ENCODE measurements at regions not wholly inside any gene's neighbourhood (a gene's known extent, or its start where the extent isn't known, plus 50 kb on each side); places are given as distances from the start of the nearest gene placed in this dataset.
A peak's percentile ranks its signal among the peaks of the same experiment; 100 is the strongest.

- H3K36me3 ChIP-seq (replicated peaks in 1 of 2; ENCODE audit: insufficient read depth in 1 of 2, low read depth in 2 of 2) = no peaks in the 10 kb centered on the region
- intact Hi-C loops (cut with DNase I) = no loop called here
- no peak for ATAC-seq
Measured at GRCh38 chr6:168193816-168194721, 115.1 kb upstream of the FRMD1 start.

GRCh38 chr6:168192901-168193815 lies 114.1 kb upstream of the FRMD1 start:
- Histone ChIP-seq H3K36me3 (replicated peaks in 1 of 2; ENCODE audit: insufficient read depth in 1 of 2, low read depth in 2 of 2) (no peaks in the 10 kb centered on the region), H3K4me1 (peaks cover 30% of the 10 kb centered on the region), H3K9me3 (no peaks in the 10 kb centered on the region), H3K4me3 (no peak overlapping the region), H3K27me3 (peaks cover 0 to 8% of the 10 kb centered on the region in 2 donors), H3K27ac (no peak overlapping the region)
- no peak for ATAC-seq
- intact Hi-C loops (cut with DNase I) = no loop called here
- no peak for DNase-seq
- 80 to 84% methylated on average over 45 to 47 of the region's 47 CpGs for WGBS, 2 donors
- TF ChIP-seq POLR2A (IDR thresholded peaks at IDR 0.05) (no peak), CTCF (IDR thresholded peaks at IDR 0.05) (no peak)

More at GRCh38 chr6:168193816-168194721, 115.1 kb upstream of the FRMD1 start:
- Histone ChIP-seq H3K4me3 (no peak overlapping the region), H3K27ac (no peak overlapping the region), H3K9me3 (no peaks in the 10 kb centered on the region), H3K27me3 (peaks cover 0 to 8% of the 10 kb centered on the region in 2 donors), H3K4me1 (peaks cover 30% of the 10 kb centered on the region)
- TF ChIP-seq POLR2A (IDR thresholded peaks at IDR 0.05) = no peak
- TF ChIP-seq CTCF (IDR thresholded peaks at IDR 0.05) = peak in 2 of 7 experiments; percentile 12 to 24
- peak in 1 of 4 donors; percentile 29 for DNase-seq
- WGBS, 2 donors = 66 to 85% methylated on average over 24 to 41 of the region's 42 CpGs

- Histone ChIP-seq H3K4me1 (peaks cover 30% of the 10 kb centered on the region), H3K36me3 (replicated peaks in 1 of 2; ENCODE audit: insufficient read depth in 1 of 2, low read depth in 2 of 2) (no peaks in the 10 kb centered on the region), H3K27ac (no peak overlapping the region), H3K9me3 (no peaks in the 10 kb centered on the region), H3K4me3 (no peak overlapping the region), H3K27me3 (peaks cover 0 to 8% of the 10 kb centered on the region in 2 donors)
- DNase-seq (no peak), ATAC-seq (no peak)
- intact Hi-C loops (cut with DNase I) = no loop called here
- 48 to 52% methylated on average over 16 of the region's 16 CpGs for WGBS, 2 donors
- TF ChIP-seq CTCF (IDR thresholded peaks at IDR 0.05) (no peak), POLR2A (IDR thresholded peaks at IDR 0.05) (no peak)
Measured at GRCh38 chr6:168192195-168192900, 113.3 kb upstream of the FRMD1 start.

GRCh38 chr6:168190646-168191443 lies 111.8 kb upstream of the FRMD1 start:
- Histone ChIP-seq H3K27me3 (peaks cover 0 to 8% of the 10 kb centered on the region in 2 donors), H3K27ac (no peak overlapping the region), H3K4me3 (no peak overlapping the region), H3K9me3 (no peaks in the 10 kb centered on the region), H3K4me1 (peaks cover 17% of the 10 kb centered on the region), H3K36me3 (replicated peaks in 1 of 2; ENCODE audit: insufficient read depth in 1 of 2, low read depth in 2 of 2) (no peaks in the 10 kb centered on the region)
- no peak for TF ChIP-seq CTCF (IDR thresholded peaks at IDR 0.05)
- no peak for TF ChIP-seq POLR2A (IDR thresholded peaks at IDR 0.05)
- intact Hi-C loops (cut with DNase I) = no loop called here
- 74 to 76% methylated on average over 12 to 22 of the region's 22 CpGs for WGBS, 2 donors
- ATAC-seq (no peak), DNase-seq (no peak)

Measured in body of pancreas (tissue), 4 donors.